ENCODE measurements at regions not wholly inside any gene's neighbourhood (a gene's known extent, or its start where the extent isn't known, plus 50 kb on each side); places are given as distances from the start of the nearest gene placed in this dataset.

GRCh38 chr6:22896696-22897095, 327.3 kb downstream of the HDGFL1 start:
- Histone ChIP-seq H3K4me1 (peaks cover 5% of the 10 kb centered on the region), H3K27ac (no peak overlapping the region), H3K4me3 (no peak overlapping the region), H3K36me3 (no peaks in the 10 kb centered on the region), H3K27me3 (no peaks in the 10 kb centered on the region), H3K9me3 (no peaks in the 10 kb centered on the region)
- 80% methylated on average over 3 of the region's 3 CpGs for WGBS
- no peak for TF ChIP-seq EP300 (IDR thresholded peaks at IDR 0.05)
- TF ChIP-seq CTCF (IDR thresholded peaks at IDR 0.05) = no peak
- TF ChIP-seq POLR2AphosphoS5 (IDR thresholded peaks at IDR 0.05) = no peak
- no peak for TF ChIP-seq POLR2A (IDR thresholded peaks at IDR 0.05)
- no peak for DNase-seq (ENCODE audit: low spot score in 2 of 2)

- WGBS = 28% methylated on average over 1 of the region's 1 CpG
- no peak for DNase-seq (ENCODE audit: low spot score in 2 of 2)
Measured at GRCh38 chr6:22899426-22899825, 330.1 kb downstream of the HDGFL1 start.

GRCh38 chr6:22903826-22904225, 334.5 kb downstream of the HDGFL1 start:
- H3K4me3 ChIP-seq = no peak overlapping the region
- H3K9me3 ChIP-seq = no peaks in the 10 kb centered on the region
- H3K27me3 ChIP-seq = no peaks in the 10 kb centered on the region
- H3K4me1 ChIP-seq = no peaks in the 10 kb centered on the region
- H3K27ac ChIP-seq = no peak overlapping the region
- TF ChIP-seq CTCF (IDR thresholded peaks at IDR 0.05) (no peak), POLR2AphosphoS5 (IDR thresholded peaks at IDR 0.05) (no peak), EP300 (IDR thresholded peaks at IDR 0.05) (no peak), POLR2A (IDR thresholded peaks at IDR 0.05) (no peak)
- 89% methylated on average over 3 of the region's 3 CpGs for WGBS
- H3K36me3 ChIP-seq = no peaks in the 10 kb centered on the region
- no peak for DNase-seq (ENCODE audit: low spot score in 2 of 2)

More at GRCh38 chr6:22899426-22899825, 330.1 kb downstream of the HDGFL1 start:
- no peak for TF ChIP-seq POLR2A (IDR thresholded peaks at IDR 0.05)
- TF ChIP-seq POLR2AphosphoS5 (IDR thresholded peaks at IDR 0.05) = no peak
- no peak for TF ChIP-seq CTCF (IDR thresholded peaks at IDR 0.05)
- no peak for TF ChIP-seq EP300 (IDR thresholded peaks at IDR 0.05)
- H3K4me3 ChIP-seq = no peak overlapping the region
- no peaks in the 10 kb centered on the region for H3K36me3 ChIP-seq
- no peaks in the 10 kb centered on the region for H3K4me1 ChIP-seq
- H3K27ac ChIP-seq = no peak overlapping the region
- no peaks in the 10 kb centered on the region for H3K27me3 ChIP-seq
- no peaks in the 10 kb centered on the region for H3K9me3 ChIP-seq

GRCh38 chr6:22904431-22904830, 335.1 kb downstream of the HDGFL1 start:
- no peak for DNase-seq (ENCODE audit: low spot score in 2 of 2)
- no peak overlapping the region for H3K27ac ChIP-seq

GRCh38 chr6:22906091-22906549, 336.8 kb downstream of the HDGFL1 start:
- H3K27ac ChIP-seq = no peak overlapping the region
- no peak overlapping the region for H3K4me3 ChIP-seq
- H3K36me3 ChIP-seq = no peaks in the 10 kb centered on the region
- DNase-seq (ENCODE audit: low spot score in 2 of 2) = no peak
- TF ChIP-seq CTCF (IDR thresholded peaks at IDR 0.05) = no peak
- no peak for TF ChIP-seq POLR2A (IDR thresholded peaks at IDR 0.05)
- TF ChIP-seq EP300 (IDR thresholded peaks at IDR 0.05) = no peak
- no peak for TF ChIP-seq POLR2AphosphoS5 (IDR thresholded peaks at IDR 0.05)
- H3K27me3 ChIP-seq = no peaks in the 10 kb centered on the region
- whole genome bisulfite sequencing = 56% methylated on average over 3 of the region's 3 CpGs
- H3K9me3 ChIP-seq = no peaks in the 10 kb centered on the region
- H3K4me1 ChIP-seq = no peaks in the 10 kb centered on the region

More at GRCh38 chr6:22904431-22904830, 335.1 kb downstream of the HDGFL1 start:
- Histone ChIP-seq H3K9me3 (no peaks in the 10 kb centered on the region), H3K4me3 (no peak overlapping the region), H3K4me1 (no peaks in the 10 kb centered on the region), H3K27me3 (no peaks in the 10 kb centered on the region), H3K36me3 (no peaks in the 10 kb centered on the region)
- WGBS = 74% methylated on average over 5 of the region's 5 CpGs
- TF ChIP-seq POLR2AphosphoS5 (IDR thresholded peaks at IDR 0.05) (no peak), POLR2A (IDR thresholded peaks at IDR 0.05) (no peak), CTCF (IDR thresholded peaks at IDR 0.05) (no peak), EP300 (IDR thresholded peaks at IDR 0.05) (no peak)
